ENCODE measurements at regions not wholly inside any gene's neighbourhood (a gene's known extent, or its start where the extent isn't known, plus 50 kb on each side); places are given as distances from the start of the nearest gene placed in this dataset.

- WGBS, 2 experiments (ENCODE audit: extremely low coverage in 1 of 2, insufficient coverage in 1 of 2, insufficient read length in 1 of 2, insufficient replicate concordance in 2 of 2, low coverage in 1 of 2, low lambda C conversion rate in 2 of 2, missing lambda C conversion rate in 1 of 2), result 71% methylated on average over 2 of the region's 2 CpGs; no CpG with 5 or more reads in 1 of the 2 experiments
- Histone ChIP-seq H3K4me3 (ENCODE audit: extremely low read depth in 1 of 4, insufficient read depth in 2 of 4, low read depth in 3 of 4, low read length in 4 of 4) (no peak overlapping the region), H3K27ac (ENCODE audit: low read depth, low read length) (no peak overlapping the region), H3K23ac (ENCODE audit: insufficient read length) (no peak overlapping the region), H3K27me3 (replicated peaks in 1 of 4; ENCODE audit: control insufficient read depth in 3 of 4, extremely low read depth in 1 of 4, insufficient read depth in 3 of 4, low read length in 3 of 4) (no peaks in the 10 kb centered on the region), H2AFZ (ENCODE audit: low read length) (no peak overlapping the region), H3K4ac (replicated peaks; ENCODE audit: insufficient read length, low read depth, low read length) (no peak overlapping the region), H3K4me2 (ENCODE audit: insufficient read depth in 1 of 2, low read depth in 2 of 2, low read length in 2 of 2) (no peak overlapping the region), H3K56ac (replicated peaks; ENCODE audit: insufficient read length, low read depth, low read length) (no peak overlapping the region), H2BK5ac (ENCODE audit: low read depth, low read length) (no peak overlapping the region), H3K79me2 (ENCODE audit: control insufficient read depth in 1 of 2, insufficient read depth in 2 of 2, low read length in 2 of 2) (no peaks in the 10 kb centered on the region), H4K91ac (replicated peaks; ENCODE audit: insufficient read length, low read length) (no peak overlapping the region), H2BK15ac (ENCODE audit: low read length) (no peak overlapping the region), H3K23me2 (ENCODE audit: low read depth, low read length) (no peaks in the 10 kb centered on the region), H3K79me1 (ENCODE audit: low read depth, low read length) (no peaks in the 10 kb centered on the region), H3K9ac (replicated peaks in 1 of 4; ENCODE audit: extremely low read depth in 1 of 4, low read depth in 3 of 4, low read length in 3 of 4) (no peak overlapping the region), H4K8ac (ENCODE audit: extremely low read depth, insufficient read depth, low read length) (no peak overlapping the region), H2BK12ac (ENCODE audit: low read depth, low read length) (no peak overlapping the region), H3K9me3 (ENCODE audit: insufficient read depth in 2 of 2, low read depth in 1 of 2, low read length in 1 of 2) (no peaks in the 10 kb centered on the region), H4K5ac (ENCODE audit: insufficient read length, low read depth, low read length) (no peak overlapping the region), H2BK120ac (replicated peaks; ENCODE audit: low read depth, low read length) (no peak overlapping the region), H4K20me1 (replicated peaks in 1 of 2; ENCODE audit: control insufficient read depth in 1 of 2, insufficient read depth in 2 of 2, low read length in 2 of 2) (no peaks in the 10 kb centered on the region), H2AK5ac (ENCODE audit: low read depth, low read length) (no peak overlapping the region), H3K14ac (ENCODE audit: insufficient read length) (no peak overlapping the region), H2BK20ac (ENCODE audit: low read length) (no peak overlapping the region), H3K18ac (ENCODE audit: extremely low read depth, low read length) (no peak overlapping the region), H3K36me3 (ENCODE audit: control insufficient read depth in 2 of 4, insufficient read depth in 4 of 4, low read length in 3 of 4) (no peaks in the 10 kb centered on the region), H3K4me1 (replicated peaks in 1 of 4; ENCODE audit: control insufficient read depth in 3 of 4, insufficient read depth in 4 of 4, low read length in 3 of 4) (no peaks in the 10 kb centered on the region)
- CTCF ChIA-PET (ENCODE audit: partially characterized antibody), result no interaction called here
- POLR2A ChIA-PET (ENCODE audit: partially characterized antibody), result no interaction called here
- DNase-seq (ENCODE audit: low read depth in 1 of 2, low spot score in 2 of 2) (no peak), FAIRE-seq (no peak)
- TF ChIP-seq SRF (IDR thresholded peaks at IDR 0.05; ENCODE audit: low read depth, low read length), result no peak
- TF ChIP-seq SIRT6 (IDR thresholded peaks at IDR 0.05; ENCODE audit: low read length), result no peak
- no peak for TF ChIP-seq BCL11A (IDR thresholded peaks at IDR 0.05; ENCODE audit: low read depth in 2 of 2, low read length in 2 of 2)
- TF ChIP-seq GABPA (IDR thresholded peaks at IDR 0.05; ENCODE audit: borderline replicate concordance, insufficient read depth, low read length), result no peak
- no peak for TF ChIP-seq SIN3A (conservative IDR thresholded peaks at IDR 0.05 in 1 of 2, IDR thresholded peaks at IDR 0.05 in 1 of 2; ENCODE audit: low read depth in 1 of 2, low read length in 2 of 2)
- TF ChIP-seq EP300 (IDR thresholded peaks at IDR 0.05; ENCODE audit: borderline replicate concordance in 1 of 2, low read depth in 2 of 2, low read length in 2 of 2), result no peak
- no peak for TF ChIP-seq ZNF274 (IDR thresholded peaks at IDR 0.05; ENCODE audit: borderline replicate concordance, extremely low read depth, low read length)
- TF ChIP-seq CHD2 (IDR thresholded peaks at IDR 0.05; ENCODE audit: low read length), result no peak
- TF ChIP-seq CREB1 (IDR thresholded peaks at IDR 0.05), result no peak
- TF ChIP-seq YY1 (IDR thresholded peaks at IDR 0.05; ENCODE audit: low read depth, low read length), result no peak
- no peak for TF ChIP-seq KDM5A (IDR thresholded peaks at IDR 0.05; ENCODE audit: low read length)
- TF ChIP-seq HDAC2 (IDR thresholded peaks at IDR 0.05; ENCODE audit: borderline replicate concordance in 1 of 2, low read depth in 2 of 2, low read length in 2 of 2), result no peak
- TF ChIP-seq SAP30 (IDR thresholded peaks at IDR 0.05; ENCODE audit: insufficient read depth, insufficient replicate concordance, low read length), result no peak
- no peak for TF ChIP-seq RFX5 (IDR thresholded peaks at IDR 0.05; ENCODE audit: borderline replicate concordance, low read depth, low read length)
- no peak for TF ChIP-seq ASH2L (IDR thresholded peaks at IDR 0.05; ENCODE audit: low read length)
These were observed 107.9 kb upstream of the NDUFV2 start for GRCh38 chr18:8994603-8995002.

All from H1 (cell line).